HUES48 (cell line): ENCODE measurements at regions not wholly inside any gene's neighbourhood (a gene's known extent, or its start where the extent isn't known, plus 50 kb on each side); places are given as distances from the start of the nearest gene placed in this dataset.

ENCODE experiments used
- H3K27ac ChIP-seq: one replicate; pipeline ENCODE4 v1.7.0; 2013; ENCODE audit warnings: low read depth, low read length, inconsistent platforms
- H3K27me3 ChIP-seq: 2 replicates; pipeline ENCODE4 v1.6.1; 2013; ENCODE audit warnings: mild to moderate bottlenecking, low read length; ENCODE audit not compliant: control insufficient read depth, insufficient read depth
- H3K36me3 ChIP-seq: 2 replicates; pipeline ENCODE4 v1.6.1; 2013; ENCODE audit warnings: low read length; ENCODE audit not compliant: control insufficient read depth, insufficient read depth
- H3K4me1 ChIP-seq: 2 replicates; pipeline ENCODE4 v1.6.1; 2013; ENCODE audit warnings: mild to moderate bottlenecking, low read length; ENCODE audit not compliant: control insufficient read depth, insufficient read depth
- H3K4me3 ChIP-seq: 2 replicates; pipeline ENCODE4 v1.5.1; 2013; ENCODE audit warnings: mild to moderate bottlenecking, low read depth, low read length
- H3K9ac ChIP-seq: 2 replicates; pipeline ENCODE4 v1.6.1; 2013; ENCODE audit warnings: mild to moderate bottlenecking, low read depth, low read length, moderate library complexity
- H3K9me3 ChIP-seq: 2 replicates; pipeline ENCODE4 v1.6.1; 2013; ENCODE audit warnings: low read length; ENCODE audit not compliant: control insufficient read depth, insufficient read depth

DNA sequence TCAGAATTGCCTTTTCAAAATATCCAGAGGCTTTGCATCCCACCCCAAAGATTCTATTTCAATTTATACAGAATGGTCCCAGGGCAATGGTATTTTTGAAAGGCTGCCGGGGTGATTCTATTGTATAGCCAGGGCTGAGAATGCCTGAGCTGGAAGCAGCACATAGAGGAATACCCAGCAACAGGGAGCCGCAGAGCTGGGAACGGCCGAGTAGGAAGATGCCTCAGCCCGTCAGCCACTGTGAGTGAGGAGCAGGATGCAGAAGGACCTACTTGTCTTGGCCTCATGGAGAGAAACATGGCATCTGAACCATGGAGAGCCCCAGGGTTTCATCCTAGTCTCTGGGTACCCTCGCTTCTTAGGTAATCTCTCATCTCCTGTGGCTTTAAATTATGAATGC is 170.8 kb upstream of the FHL2 start:
- Histone ChIP-seq H3K9me3 (no peaks in the 10 kb centered on the region), H3K9ac (no peak overlapping the region), H3K36me3 (no peaks in the 10 kb centered on the region), H3K27ac (no peak overlapping the region), H3K27me3 (no peaks in the 10 kb centered on the region), H3K4me3 (no peak overlapping the region), H3K4me1 (no peaks in the 10 kb centered on the region)

DNA sequence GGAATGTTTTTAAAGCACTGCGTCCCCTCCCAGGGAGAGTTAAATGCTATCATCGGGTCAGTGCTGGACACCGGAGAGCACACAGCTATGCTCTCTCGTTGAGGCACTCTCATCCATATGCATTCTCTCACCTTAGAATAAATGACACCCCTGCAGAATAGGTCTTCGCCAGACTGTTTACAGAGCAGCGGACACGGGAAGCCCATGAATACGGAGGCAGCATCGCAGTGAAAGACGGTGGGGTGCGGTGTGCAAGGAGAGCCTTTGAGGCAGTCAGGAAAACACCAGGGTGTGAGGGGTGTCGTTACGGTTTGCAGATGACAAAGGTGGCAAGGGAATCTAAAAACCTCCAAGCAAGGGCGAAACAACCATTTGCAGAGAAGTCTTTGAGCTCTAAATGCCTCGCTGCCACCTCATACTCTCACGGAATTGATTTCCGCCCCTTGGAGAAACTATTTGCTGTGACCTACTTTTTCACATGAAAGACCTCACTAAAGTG is 169.2 kb upstream of the FHL2 start:
- Histone ChIP-seq H3K4me3 (no peak overlapping the region), H3K36me3 (no peaks in the 10 kb centered on the region), H3K4me1 (no peaks in the 10 kb centered on the region), H3K27ac (no peak overlapping the region), H3K9ac (no peak overlapping the region), H3K9me3 (no peaks in the 10 kb centered on the region), H3K27me3 (no peaks in the 10 kb centered on the region)

DNA sequence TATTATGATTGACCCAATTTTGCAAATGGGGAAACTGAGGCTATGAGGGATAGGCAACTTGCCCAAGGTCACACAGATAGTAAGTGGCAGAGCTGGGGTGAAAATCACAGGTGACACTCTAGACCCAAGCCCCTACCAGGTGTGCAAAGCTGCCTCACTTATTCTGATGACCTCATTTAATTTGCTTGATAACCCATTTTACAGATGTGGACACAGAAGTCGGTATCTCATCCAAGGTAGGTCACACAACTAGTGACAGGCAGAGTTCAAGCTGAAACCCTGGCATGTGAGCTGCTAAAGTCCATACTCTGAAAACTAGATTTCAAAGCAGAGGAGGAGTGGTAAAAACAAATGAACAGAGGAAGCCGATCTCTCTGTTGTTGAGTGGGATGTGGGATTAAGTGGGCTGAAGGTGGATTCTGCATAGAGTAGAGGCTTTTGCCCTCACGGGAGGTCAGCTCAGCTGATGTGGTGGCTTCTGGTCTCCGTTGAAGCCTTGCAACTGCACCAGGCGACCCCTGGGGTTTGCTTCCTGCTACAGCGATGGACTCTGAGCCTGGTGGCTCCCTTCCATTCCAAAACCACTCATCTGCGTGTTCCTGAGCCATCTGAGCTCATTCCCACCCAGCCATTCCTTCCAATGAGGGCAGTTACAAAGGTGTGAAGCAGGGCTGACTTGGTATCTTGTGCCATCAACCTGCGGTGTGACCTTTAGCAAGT is 164.3 kb upstream of the FHL2 start:
- no peaks in the 10 kb centered on the region for H3K9me3 ChIP-seq
- H3K4me1 ChIP-seq = no peaks in the 10 kb centered on the region
- no peak overlapping the region for H3K27ac ChIP-seq
- H3K36me3 ChIP-seq = no peaks in the 10 kb centered on the region
- H3K27me3 ChIP-seq = no peaks in the 10 kb centered on the region
- no peak overlapping the region for H3K9ac ChIP-seq
- no peak overlapping the region for H3K4me3 ChIP-seq

DNA sequence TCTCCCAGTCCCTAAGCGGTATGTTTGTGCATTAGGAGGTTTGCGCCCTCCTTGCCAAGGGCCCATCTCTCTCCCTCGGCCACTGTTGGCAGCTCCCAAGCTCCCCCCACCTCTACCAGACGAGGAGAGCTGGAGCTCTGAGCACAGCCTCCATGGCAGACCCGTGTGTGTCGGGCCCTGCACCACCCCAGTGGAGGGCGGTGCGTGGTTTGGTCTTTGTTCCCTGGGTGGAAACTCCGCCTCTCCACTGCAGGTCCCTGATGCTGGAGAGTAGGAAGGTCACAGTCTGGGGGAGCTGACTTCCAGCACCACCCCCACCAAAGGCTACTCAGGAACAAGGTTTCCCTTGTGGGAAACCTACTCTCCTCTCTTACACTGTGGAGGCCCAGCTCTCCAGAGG is 162.6 kb upstream of the FHL2 start:
- H3K27ac ChIP-seq = no peak overlapping the region
- H3K36me3 ChIP-seq = no peaks in the 10 kb centered on the region
- H3K4me3 ChIP-seq = no peak overlapping the region
- H3K27me3 ChIP-seq = no peaks in the 10 kb centered on the region; the same call in 1 of the 2 replicates
- H3K4me1 ChIP-seq = no peaks in the 10 kb centered on the region
- H3K9ac ChIP-seq = no peak overlapping the region
- H3K9me3 ChIP-seq = no peaks in the 10 kb centered on the region

DNA sequence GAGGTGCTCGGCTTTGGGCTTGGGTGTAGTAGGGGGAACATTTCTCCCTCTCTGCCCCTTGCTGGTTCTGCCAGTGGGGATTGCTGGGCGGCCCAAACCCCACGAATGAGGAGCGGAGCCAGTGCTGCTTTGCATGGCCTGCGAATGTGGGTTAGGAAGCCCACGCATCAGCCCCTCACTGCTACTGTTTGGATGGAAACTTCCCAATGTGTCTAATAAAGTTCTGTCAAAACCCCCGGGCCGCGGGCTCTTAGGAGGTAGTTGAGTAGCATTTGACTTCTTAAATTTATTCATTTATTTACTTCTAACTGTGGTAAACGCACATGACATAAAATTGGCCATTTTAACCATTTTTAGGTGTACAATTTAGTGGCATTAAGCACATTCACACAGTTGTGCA is 161.3 kb upstream of the FHL2 start:
- no peak overlapping the region for H3K4me3 ChIP-seq
- no peaks in the 10 kb centered on the region for H3K36me3 ChIP-seq
- no peak overlapping the region for H3K9ac ChIP-seq
- no peak overlapping the region for H3K27ac ChIP-seq
- H3K9me3 ChIP-seq = no peaks in the 10 kb centered on the region
- no peaks in the 10 kb centered on the region for H3K4me1 ChIP-seq
- H3K27me3 ChIP-seq = no peaks in the 10 kb centered on the region; the same call in 1 of the 2 replicates

DNA sequence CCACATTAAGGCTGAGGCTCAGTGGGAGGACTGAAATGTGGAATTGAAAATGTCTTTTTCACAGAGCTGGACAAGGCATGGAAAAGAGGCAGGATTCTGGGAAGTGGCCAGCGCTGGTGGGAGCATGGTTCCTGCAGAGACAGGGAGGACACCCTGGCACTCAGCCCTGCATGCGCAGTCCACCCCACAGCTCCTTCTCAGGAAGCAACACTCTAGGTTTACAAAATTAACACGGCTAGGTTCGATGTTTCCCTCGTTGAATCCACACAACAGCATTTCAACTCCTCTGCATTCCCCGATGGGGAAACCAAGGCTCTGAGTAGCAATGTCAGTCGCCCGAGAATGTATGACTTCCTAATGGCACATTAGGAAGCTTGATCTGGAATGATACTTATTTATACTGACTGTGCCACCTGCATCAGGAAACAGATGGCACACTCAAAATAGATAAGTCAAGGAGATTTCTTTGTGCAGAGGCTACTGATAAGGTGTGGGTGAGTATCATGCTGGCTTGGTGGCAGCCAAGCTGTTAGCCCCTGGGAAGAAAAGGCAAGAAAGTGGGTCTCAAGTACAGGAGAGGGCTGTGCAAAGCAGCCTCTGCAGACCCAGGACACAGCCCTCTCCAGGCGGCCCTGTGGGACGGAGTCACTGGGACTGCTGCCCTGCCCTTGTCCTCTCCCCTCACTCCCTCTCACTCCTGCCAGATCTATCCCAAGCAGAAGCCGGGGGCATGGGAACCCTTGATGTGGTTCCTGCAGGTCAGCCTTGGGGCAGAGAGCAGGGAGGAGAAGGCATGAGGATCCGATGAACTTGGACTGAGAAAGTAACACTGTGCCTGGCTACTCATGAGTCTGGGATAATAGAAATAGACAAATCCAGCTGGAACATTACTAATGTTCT is 158.4 kb upstream of the FHL2 start:
- H3K4me1 ChIP-seq = no peaks in the 10 kb centered on the region
- no peak overlapping the region for H3K4me3 ChIP-seq
- H3K27me3 ChIP-seq = no peaks in the 10 kb centered on the region; the same call in 1 of the 2 replicates
- H3K9ac ChIP-seq = no peak overlapping the region
- H3K36me3 ChIP-seq = no peaks in the 10 kb centered on the region
- no peaks in the 10 kb centered on the region for H3K9me3 ChIP-seq
- no peak overlapping the region for H3K27ac ChIP-seq

DNA sequence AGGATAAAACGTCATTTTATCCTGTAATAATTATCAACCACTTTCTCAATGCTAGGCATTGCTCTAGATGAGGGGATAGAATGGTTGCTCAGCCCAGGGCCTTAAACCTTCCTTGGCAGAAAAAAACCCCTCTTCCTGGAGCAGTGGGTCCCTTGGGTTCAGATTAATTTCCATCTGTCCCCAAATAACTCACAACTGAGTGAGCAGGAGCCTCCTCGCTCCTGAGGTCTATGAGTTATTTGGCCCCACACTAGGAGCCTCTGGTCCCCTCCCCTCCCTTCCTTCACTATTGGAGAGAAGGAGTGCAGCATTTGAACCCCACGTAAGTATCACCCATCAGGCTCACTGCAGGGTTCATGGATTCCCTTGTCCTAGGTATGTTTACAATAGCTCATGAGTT is 157.5 kb upstream of the FHL2 start:
- H3K4me1 ChIP-seq = no peaks in the 10 kb centered on the region
- no peak overlapping the region for H3K4me3 ChIP-seq
- no peaks in the 10 kb centered on the region for H3K36me3 ChIP-seq
- H3K9ac ChIP-seq = no peak overlapping the region
- no peak overlapping the region for H3K27ac ChIP-seq
- H3K9me3 ChIP-seq = no peaks in the 10 kb centered on the region
- no peaks in the 10 kb centered on the region; the same call in 1 of the 2 replicates for H3K27me3 ChIP-seq

DNA sequence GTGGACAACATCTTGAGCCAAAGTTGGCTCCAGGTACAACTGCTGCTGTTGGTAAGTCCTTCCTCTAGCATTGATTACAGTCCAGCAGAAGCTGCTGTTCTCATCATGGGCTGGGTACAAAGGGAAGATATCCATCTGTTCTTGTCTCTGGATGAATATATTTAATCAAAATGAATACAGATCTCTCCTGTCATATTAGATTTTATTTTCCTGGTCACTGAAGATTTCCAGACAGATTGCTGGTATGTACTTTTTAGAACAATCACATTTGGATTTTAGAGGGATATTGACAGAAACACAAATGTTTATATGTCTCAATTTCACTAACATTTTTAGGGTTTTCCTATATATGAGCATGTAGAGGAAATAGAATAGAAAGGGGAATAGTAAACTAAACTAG is 155.4 kb upstream of the FHL2 start:
- Histone ChIP-seq H3K36me3 (no peaks in the 10 kb centered on the region), H3K9ac (no peak overlapping the region), H3K27ac (no peak overlapping the region), H3K9me3 (no peaks in the 10 kb centered on the region), H3K4me1 (no peaks in the 10 kb centered on the region), H3K27me3 (no peaks in the 10 kb centered on the region; the same call in 1 of the 2 replicates), H3K4me3 (no peak overlapping the region)

DNA sequence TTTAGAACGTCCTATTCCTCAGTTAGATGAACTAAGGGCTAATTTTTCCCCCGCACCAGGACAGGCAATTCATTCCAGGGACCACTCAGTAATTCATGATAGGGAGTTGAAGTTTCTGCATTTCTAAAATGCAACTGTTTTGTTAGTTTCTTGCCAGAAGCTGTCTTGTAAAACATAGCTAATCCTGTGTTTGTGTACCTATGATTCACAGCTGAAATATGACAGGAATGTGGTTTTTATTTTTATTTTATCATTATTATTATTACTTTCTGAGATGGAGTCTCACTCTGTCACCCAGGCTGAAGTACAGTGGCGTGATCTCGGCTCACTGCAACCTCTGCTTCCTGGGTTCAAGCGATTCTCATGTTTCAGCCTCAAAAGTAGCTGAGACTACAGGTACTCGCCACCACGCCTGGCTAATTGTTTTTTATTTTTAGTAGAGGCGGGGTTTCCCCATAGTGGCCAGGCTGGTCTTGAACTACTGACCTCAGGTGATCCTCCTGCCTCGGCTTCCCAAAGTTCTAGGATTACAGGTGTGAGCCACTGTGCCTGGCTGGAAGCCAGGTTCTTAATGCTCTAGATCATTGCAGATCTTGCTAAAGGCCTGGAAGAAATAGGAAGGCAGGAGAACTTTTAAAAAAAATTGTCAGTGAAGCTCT is 154.8 kb upstream of the FHL2 start:
- H3K4me1 ChIP-seq = no peaks in the 10 kb centered on the region
- no peak overlapping the region for H3K4me3 ChIP-seq
- H3K9ac ChIP-seq = no peak overlapping the region
- H3K27me3 ChIP-seq = no peaks in the 10 kb centered on the region; the same call in 1 of the 2 replicates
- no peaks in the 10 kb centered on the region for H3K36me3 ChIP-seq
- no peak overlapping the region for H3K27ac ChIP-seq
- no peaks in the 10 kb centered on the region for H3K9me3 ChIP-seq

DNA sequence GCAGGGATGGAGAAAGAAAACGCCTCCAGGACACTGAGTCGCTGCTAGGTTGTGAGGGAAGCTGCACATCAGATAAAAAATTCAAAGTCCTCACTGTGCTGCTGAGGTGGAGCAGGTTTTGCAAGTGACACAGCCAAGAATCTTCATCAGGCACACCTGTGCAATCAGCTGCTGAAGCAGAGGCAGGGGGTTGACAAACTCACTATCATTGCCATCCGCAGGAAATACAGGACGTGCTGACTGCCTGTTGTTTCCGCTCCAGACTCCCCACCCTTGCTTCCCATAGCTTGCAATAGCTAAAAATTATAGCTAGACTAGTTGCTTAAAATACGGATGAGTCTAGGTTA is 147.8 kb upstream of the FHL2 start:
- Histone ChIP-seq H3K27me3 (no peaks in the 10 kb centered on the region), H3K36me3 (no peaks in the 10 kb centered on the region), H3K4me1 (no peaks in the 10 kb centered on the region), H3K4me3 (no peak overlapping the region), H3K9ac (no peak overlapping the region), H3K9me3 (no peaks in the 10 kb centered on the region), H3K27ac (no peak overlapping the region)
